ENCODE measurements at regions not wholly inside any gene's neighbourhood (a gene's known extent, or its start where the extent isn't known, plus 50 kb on each side); places are given as distances from the start of the nearest gene placed in this dataset.

GRCh38 chr1:78279051-78279450 lies 211.7 kb upstream of the PTGFR start:
- no peak overlapping the region for H3K4me3 ChIP-seq (ENCODE audit: low read length)
- peaks cover 67% of the 10 kb centered on the region for H3K4me1 ChIP-seq (ENCODE audit: control insufficient read depth, insufficient read depth, low read length)
- peak overlapping the region; percentile 54 for H3K4me2 ChIP-seq (ENCODE audit: low read length)
- no peaks in the 10 kb centered on the region for H3K9me3 ChIP-seq (replicated peaks; ENCODE audit: low read length)
- H3K9ac ChIP-seq (ENCODE audit: low read depth, low read length) = peak overlapping the region; percentile 55
- H3K36me3 ChIP-seq (ENCODE audit: insufficient read depth, low read length) = no peaks in the 10 kb centered on the region
- no peaks in the 10 kb centered on the region for H3K27me3 ChIP-seq (ENCODE audit: control insufficient read depth, insufficient read depth, low read length)

GRCh38 chr1:78280626-78281025 lies 210.1 kb upstream of the PTGFR start:
- H3K4me3 ChIP-seq (ENCODE audit: low read length) = no peak overlapping the region
- no peak overlapping the region for H3K4me2 ChIP-seq (ENCODE audit: low read length)
- H3K27me3 ChIP-seq (ENCODE audit: control insufficient read depth, insufficient read depth, low read length) = no peaks in the 10 kb centered on the region
- no peaks in the 10 kb centered on the region for H3K36me3 ChIP-seq (ENCODE audit: insufficient read depth, low read length)
- peaks cover 52% of the 10 kb centered on the region for H3K4me1 ChIP-seq (ENCODE audit: control insufficient read depth, insufficient read depth, low read length)
- H3K9me3 ChIP-seq (replicated peaks; ENCODE audit: low read length) = no peaks in the 10 kb centered on the region
- no peak overlapping the region for H3K9ac ChIP-seq (ENCODE audit: low read depth, low read length)

GRCh38 chr1:78281580-78281979 lies 209.2 kb upstream of the PTGFR start:
- Histone ChIP-seq H3K27me3 (ENCODE audit: control insufficient read depth, insufficient read depth, low read length) (no peaks in the 10 kb centered on the region), H3K9ac (ENCODE audit: low read depth, low read length) (no peak overlapping the region), H3K9me3 (replicated peaks; ENCODE audit: low read length) (no peaks in the 10 kb centered on the region), H3K4me2 (ENCODE audit: low read length) (no peak overlapping the region), H3K4me3 (ENCODE audit: low read length) (no peak overlapping the region), H3K4me1 (ENCODE audit: control insufficient read depth, insufficient read depth, low read length) (peaks cover 45% of the 10 kb centered on the region), H3K36me3 (ENCODE audit: insufficient read depth, low read length) (no peaks in the 10 kb centered on the region)

GRCh38 chr1:78283691-78284090 lies 207.1 kb upstream of the PTGFR start:
- Histone ChIP-seq H3K4me2 (ENCODE audit: low read length) (no peak overlapping the region), H3K4me1 (ENCODE audit: control insufficient read depth, insufficient read depth, low read length) (peaks cover 30% of the 10 kb centered on the region), H3K9me3 (replicated peaks; ENCODE audit: low read length) (no peaks in the 10 kb centered on the region)

GRCh38 chr1:78284354-78284753 lies 206.4 kb upstream of the PTGFR start:
- Histone ChIP-seq H3K4me1 (ENCODE audit: control insufficient read depth, insufficient read depth, low read length) (peaks cover 25% of the 10 kb centered on the region), H3K4me3 (ENCODE audit: low read length) (no peak overlapping the region), H3K9ac (ENCODE audit: low read depth, low read length) (no peak overlapping the region), H3K9me3 (replicated peaks; ENCODE audit: low read length) (no peaks in the 10 kb centered on the region), H3K4me2 (ENCODE audit: low read length) (no peak overlapping the region), H3K27me3 (ENCODE audit: control insufficient read depth, insufficient read depth, low read length) (no peaks in the 10 kb centered on the region), H3K36me3 (ENCODE audit: insufficient read depth, low read length) (no peaks in the 10 kb centered on the region)

More at GRCh38 chr1:78283691-78284090, 207.1 kb upstream of the PTGFR start:
- Histone ChIP-seq H3K9ac (ENCODE audit: low read depth, low read length) (no peak overlapping the region), H3K27me3 (ENCODE audit: control insufficient read depth, insufficient read depth, low read length) (no peaks in the 10 kb centered on the region), H3K36me3 (ENCODE audit: insufficient read depth, low read length) (no peaks in the 10 kb centered on the region), H3K4me3 (ENCODE audit: low read length) (no peak overlapping the region)

GRCh38 chr1:78286686-78287085 lies 204.1 kb upstream of the PTGFR start:
- H3K4me1 ChIP-seq (ENCODE audit: control insufficient read depth, insufficient read depth, low read length) = peaks cover 11% of the 10 kb centered on the region
- H3K9me3 ChIP-seq (replicated peaks; ENCODE audit: low read length) = no peaks in the 10 kb centered on the region
- no peaks in the 10 kb centered on the region for H3K36me3 ChIP-seq (ENCODE audit: insufficient read depth, low read length)
- H3K9ac ChIP-seq (ENCODE audit: low read depth, low read length) = no peak overlapping the region
- H3K4me3 ChIP-seq (ENCODE audit: low read length) = no peak overlapping the region
- no peaks in the 10 kb centered on the region for H3K27me3 ChIP-seq (ENCODE audit: control insufficient read depth, insufficient read depth, low read length)
- no peak overlapping the region for H3K4me2 ChIP-seq (ENCODE audit: low read length)

- Histone ChIP-seq H3K27me3 (ENCODE audit: control insufficient read depth, insufficient read depth, low read length) (no peaks in the 10 kb centered on the region), H3K36me3 (ENCODE audit: insufficient read depth, low read length) (no peaks in the 10 kb centered on the region), H3K9ac (ENCODE audit: low read depth, low read length) (no peak overlapping the region), H3K9me3 (replicated peaks; ENCODE audit: low read length) (no peaks in the 10 kb centered on the region), H3K4me3 (ENCODE audit: low read length) (no peak overlapping the region), H3K4me2 (ENCODE audit: low read length) (no peak overlapping the region), H3K4me1 (ENCODE audit: control insufficient read depth, insufficient read depth, low read length) (peaks cover 21% of the 10 kb centered on the region)
Measured at GRCh38 chr1:78289603-78290002, 201.2 kb upstream of the PTGFR start.

GRCh38 chr1:78291418-78291817 lies 199.4 kb upstream of the PTGFR start:
- Histone ChIP-seq H3K4me2 (ENCODE audit: low read length) (no peak overlapping the region), H3K36me3 (ENCODE audit: insufficient read depth, low read length) (no peaks in the 10 kb centered on the region), H3K9me3 (replicated peaks; ENCODE audit: low read length) (no peaks in the 10 kb centered on the region), H3K4me1 (ENCODE audit: control insufficient read depth, insufficient read depth, low read length) (peaks cover 20% of the 10 kb centered on the region), H3K9ac (ENCODE audit: low read depth, low read length) (no peak overlapping the region), H3K27me3 (ENCODE audit: control insufficient read depth, insufficient read depth, low read length) (no peaks in the 10 kb centered on the region), H3K4me3 (ENCODE audit: low read length) (no peak overlapping the region)

- no peak overlapping the region for H3K9ac ChIP-seq (ENCODE audit: low read depth, low read length)
- no peak overlapping the region for H3K4me2 ChIP-seq (ENCODE audit: low read length)
- H3K27me3 ChIP-seq (ENCODE audit: control insufficient read depth, insufficient read depth, low read length) = no peaks in the 10 kb centered on the region
- H3K9me3 ChIP-seq (replicated peaks; ENCODE audit: low read length) = no peaks in the 10 kb centered on the region
- H3K4me1 ChIP-seq (ENCODE audit: control insufficient read depth, insufficient read depth, low read length) = peaks cover 15% of the 10 kb centered on the region
- no peak overlapping the region for H3K4me3 ChIP-seq (ENCODE audit: low read length)
- H3K36me3 ChIP-seq (ENCODE audit: insufficient read depth, low read length) = no peaks in the 10 kb centered on the region
Measured at GRCh38 chr1:78291872-78292271, 198.9 kb upstream of the PTGFR start.

- H3K27me3 ChIP-seq (ENCODE audit: control insufficient read depth, insufficient read depth, low read length) = no peaks in the 10 kb centered on the region
- no peaks in the 10 kb centered on the region for H3K36me3 ChIP-seq (ENCODE audit: insufficient read depth, low read length)
- no peak overlapping the region for H3K4me2 ChIP-seq (ENCODE audit: low read length)
- peaks cover 12% of the 10 kb centered on the region for H3K4me1 ChIP-seq (ENCODE audit: control insufficient read depth, insufficient read depth, low read length)
- no peaks in the 10 kb centered on the region for H3K9me3 ChIP-seq (replicated peaks; ENCODE audit: low read length)
- no peak overlapping the region for H3K9ac ChIP-seq (ENCODE audit: low read depth, low read length)
- no peak overlapping the region for H3K4me3 ChIP-seq (ENCODE audit: low read length)
Measured at GRCh38 chr1:78292361-78292760, 198.4 kb upstream of the PTGFR start.

GRCh38 chr1:78297836-78298235 lies 192.9 kb upstream of the PTGFR start:
- no peaks in the 10 kb centered on the region for H3K27me3 ChIP-seq (ENCODE audit: control insufficient read depth, insufficient read depth, low read length)
- H3K9me3 ChIP-seq (replicated peaks; ENCODE audit: low read length) = no peaks in the 10 kb centered on the region
- H3K36me3 ChIP-seq (ENCODE audit: insufficient read depth, low read length) = no peaks in the 10 kb centered on the region
- no peak overlapping the region for H3K4me3 ChIP-seq (ENCODE audit: low read length)
- no peak overlapping the region for H3K9ac ChIP-seq (ENCODE audit: low read depth, low read length)
- H3K4me1 ChIP-seq (ENCODE audit: control insufficient read depth, insufficient read depth, low read length) = no peaks in the 10 kb centered on the region
- H3K4me2 ChIP-seq (ENCODE audit: low read length) = no peak overlapping the region

- H3K27me3 ChIP-seq (ENCODE audit: control insufficient read depth, insufficient read depth, low read length) = no peaks in the 10 kb centered on the region
- no peaks in the 10 kb centered on the region for H3K9me3 ChIP-seq (replicated peaks; ENCODE audit: low read length)
- H3K36me3 ChIP-seq (ENCODE audit: insufficient read depth, low read length) = no peaks in the 10 kb centered on the region
- H3K9ac ChIP-seq (ENCODE audit: low read depth, low read length) = no peak overlapping the region
- no peak overlapping the region for H3K4me3 ChIP-seq (ENCODE audit: low read length)
- H3K4me1 ChIP-seq (ENCODE audit: control insufficient read depth, insufficient read depth, low read length) = peaks cover 2% of the 10 kb centered on the region
- H3K4me2 ChIP-seq (ENCODE audit: low read length) = no peak overlapping the region
Measured at GRCh38 chr1:78298349-78298748, 192.4 kb upstream of the PTGFR start.
